H1 (cell line): ENCODE measurements at regions not wholly inside any gene's neighbourhood (a gene's known extent, or its start where the extent isn't known, plus 50 kb on each side); places are given as distances from the start of the nearest gene placed in this dataset.

Source experiments
- CTCF ChIA-PET: fragments of 300-600 bp; sonication (Branson Sonifier 250); formaldehyde crosslinking; loops from one replicate; lab custom pipeline; 2021; ENCODE audit not compliant: partially characterized antibody; lab: Charles Lee
- POLR2A ChIA-PET: fragments of 300-600 bp; sonication (Branson Sonifier 250); formaldehyde crosslinking; loops from one replicate; lab custom pipeline; 2021; ENCODE audit warnings: inconsistent platforms; ENCODE audit not compliant: partially characterized antibody; lab: Charles Lee
- DNase-seq, 2 experiments: peaks; one replicate each; pipeline versions ENCODE4 v3.0.0 to v3.0.0-alpha.2; 2010 to 2022; ENCODE audit warnings: low spot score in 2 of 2, low read depth in 1 of 2, mixed read lengths in 1 of 2
- FAIRE-seq: peaks from 2 replicates; lab custom pipeline; 2011; peaks lifted over from hg19 to GRCh38; lab: Jason Lieb, UNC
- H2AFZ ChIP-seq: 2 replicates; pipeline ENCODE4 v1.8.1; 2012; ENCODE audit warnings: low read length, inconsistent platforms
- H2AK5ac ChIP-seq: 2 replicates; pipeline ENCODE4 v1.6.1; 2013; ENCODE audit warnings: low read depth, low read length
- H2BK120ac ChIP-seq: replicated peaks from 2 replicates; pipeline ENCODE3; 2013; ENCODE audit warnings: low read depth, low read length, inconsistent platforms
- H2BK12ac ChIP-seq: 2 replicates; pipeline ENCODE4 v1.6.1; 2013; ENCODE audit warnings: low read depth, low read length
- H2BK15ac ChIP-seq: 2 replicates; pipeline ENCODE4 v1.6.1; 2013; ENCODE audit warnings: low read length
- H2BK20ac ChIP-seq: 2 replicates; pipeline ENCODE4 v1.6.1; 2013; ENCODE audit warnings: low read length
- H2BK5ac ChIP-seq: 2 replicates; pipeline ENCODE4 v1.6.1; 2013; ENCODE audit warnings: low read depth, low read length
- H3K14ac ChIP-seq: 2 replicates; pipeline ENCODE4 v1.6.1; 2013; ENCODE audit warnings: inconsistent platforms; ENCODE audit not compliant: insufficient read length
- H3K18ac ChIP-seq: 2 replicates; pipeline ENCODE4 v1.6.1; 2013; ENCODE audit warnings: low read length; ENCODE audit errors: extremely low read depth
- H3K23ac ChIP-seq: 2 replicates; pipeline ENCODE4 v1.6.1; 2013; ENCODE audit warnings: inconsistent platforms; ENCODE audit not compliant: insufficient read length
- H3K23me2 ChIP-seq: 2 replicates; pipeline ENCODE4 v1.6.1; 2013; ENCODE audit warnings: low read depth, low read length
- H3K27ac ChIP-seq: 2 replicates; pipeline ENCODE4 v1.6.1; 2011; ENCODE audit warnings: low read depth, low read length, inconsistent platforms
- H3K27me3 ChIP-seq, 4 experiments: replicated peaks in 1 of 4; 1 replicate in 1 of 4; 2 replicates in 3 of 4; pipeline versions ENCODE4 v1.6.1 to v1.8.1; 2011 to 2013; ENCODE audit warnings: low read length in 3 of 4, mild to moderate bottlenecking in 3 of 4, inconsistent platforms in 2 of 4, mixed read lengths in 2 of 4, moderate library complexity in 1 of 4; ENCODE audit not compliant: control insufficient read depth in 3 of 4, insufficient read depth in 3 of 4; ENCODE audit errors: extremely low read depth in 1 of 4
- H3K36me3 ChIP-seq, 4 experiments: 2 replicates each; pipeline versions ENCODE4 v1.6.1 to v1.8.1; 2011 to 2013; ENCODE audit warnings: mild to moderate bottlenecking in 4 of 4, low read length in 3 of 4, moderate library complexity in 2 of 4, control low read depth in 1 of 4, inconsistent platforms in 1 of 4; ENCODE audit not compliant: insufficient read depth in 4 of 4, control insufficient read depth in 2 of 4
- H3K4ac ChIP-seq: replicated peaks from 2 replicates; pipeline ENCODE3; 2013; ENCODE audit warnings: low read length, low read depth, mixed read lengths, inconsistent platforms; ENCODE audit not compliant: insufficient read length
- H3K4me1 ChIP-seq, 4 experiments: replicated peaks in 1 of 4; 1 replicate in 1 of 4; 2 replicates in 3 of 4; pipeline versions ENCODE4 v1.6.1 to v1.8.1; 2011 to 2013; ENCODE audit warnings: low read length in 3 of 4, inconsistent platforms in 2 of 4, mixed read lengths in 1 of 4; ENCODE audit not compliant: insufficient read depth in 4 of 4, control insufficient read depth in 3 of 4
- H3K4me2 ChIP-seq, 2 experiments: 2 replicates each; pipeline versions ENCODE4 v1.6.1 to v1.8.1; 2011 to 2013; ENCODE audit warnings: low read depth in 2 of 2, low read length in 2 of 2, control low read depth in 1 of 2, inconsistent platforms in 1 of 2, mild to moderate bottlenecking in 1 of 2; ENCODE audit not compliant: insufficient read depth in 1 of 2
- H3K4me3 ChIP-seq, 4 experiments: fragments of 200-600, 300-600 bp in 1 of 4; sonication (generic), shearing (Covaris generic), sonication (Bioruptor Twin) in 1 of 4; 2 replicates each; pipeline versions ENCODE4 v1.5.1 to v1.8.1; 2011 to 2016; ENCODE audit warnings: low read length in 4 of 4, low read depth in 3 of 4, control low read depth in 2 of 4, inconsistent platforms in 2 of 4, mild to moderate bottlenecking in 2 of 4, mixed read lengths in 1 of 4, moderate library complexity in 1 of 4; ENCODE audit not compliant: insufficient read depth in 2 of 4; ENCODE audit errors: extremely low read depth in 1 of 4
- H3K56ac ChIP-seq: replicated peaks from 2 replicates; pipeline ENCODE3; 2013; ENCODE audit warnings: low read depth, mild to moderate bottlenecking, mixed read lengths, low read length, inconsistent platforms; ENCODE audit not compliant: insufficient read length
- H3K79me1 ChIP-seq: 2 replicates; pipeline ENCODE4 v1.6.1; 2013; ENCODE audit warnings: low read depth, low read length, control low read depth
- H3K79me2 ChIP-seq, 2 experiments: 2 replicates each; pipeline versions ENCODE4 v1.6.1 to v1.8.1; 2012 to 2013; ENCODE audit warnings: low read length in 2 of 2, mild to moderate bottlenecking in 2 of 2, inconsistent platforms in 1 of 2; ENCODE audit not compliant: insufficient read depth in 2 of 2, control insufficient read depth in 1 of 2
- H3K9ac ChIP-seq, 4 experiments: replicated peaks in 1 of 4; 1 replicate in 1 of 4; 2 replicates in 3 of 4; pipeline versions ENCODE4 v1.6.1 to v1.8.1; 2011 to 2013; ENCODE audit warnings: low read depth in 3 of 4, low read length in 3 of 4, control low read depth in 2 of 4, mild to moderate bottlenecking in 2 of 4, moderate library complexity in 2 of 4, inconsistent platforms in 1 of 4; ENCODE audit errors: extremely low read depth in 1 of 4
- H3K9me3 ChIP-seq, 2 experiments: 2 replicates each; pipeline versions ENCODE4 v1.6.1 to v1.8.1; 2012 to 2013; ENCODE audit warnings: mild to moderate bottlenecking in 2 of 2, moderate library complexity in 2 of 2, control low read depth in 1 of 2, inconsistent platforms in 1 of 2, low read depth in 1 of 2, low read length in 1 of 2, mixed read lengths in 1 of 2; ENCODE audit not compliant: insufficient read depth in 2 of 2
- H4K20me1 ChIP-seq, 2 experiments: replicated peaks in 1 of 2; 2 replicates each; pipeline versions ENCODE3 to v1.8.1; 2011 to 2013; ENCODE audit warnings: inconsistent platforms in 2 of 2, low read length in 2 of 2, mild to moderate bottlenecking in 1 of 2; ENCODE audit not compliant: insufficient read depth in 2 of 2, control insufficient read depth in 1 of 2
- H4K5ac ChIP-seq: 2 replicates; pipeline ENCODE4 v1.6.1; 2013; ENCODE audit warnings: low read length, low read depth, mixed read lengths, inconsistent platforms; ENCODE audit not compliant: insufficient read length
- H4K8ac ChIP-seq: 2 replicates; pipeline ENCODE4 v1.8.0; 2013; ENCODE audit warnings: mild to moderate bottlenecking, moderate library complexity, low read length, inconsistent platforms; ENCODE audit not compliant: insufficient read depth; ENCODE audit errors: extremely low read depth
- H4K91ac ChIP-seq: replicated peaks from 2 replicates; pipeline ENCODE3; 2013; ENCODE audit warnings: low read length, mixed read lengths, inconsistent platforms; ENCODE audit not compliant: insufficient read length
- BCL11A ChIP-seq, 2 experiments: IDR thresholded peaks; one replicate each; pipeline ENCODE4 v1.6.1; 2011; ENCODE audit warnings: low read depth in 2 of 2, low read length in 2 of 2, mild to moderate bottlenecking in 2 of 2
- CEBPB ChIP-seq: IDR thresholded peaks from 2 replicates; pipeline ENCODE4 v1.6.1; 2012; ENCODE audit warnings: low read depth, low read length
- CREB1 ChIP-seq: IDR thresholded peaks from 2 replicates; pipeline ENCODE4 v1.6.1; 2012; ENCODE audit warnings: inconsistent platforms
- EP300 ChIP-seq, 2 experiments: IDR thresholded peaks; 1 replicate in 1 of 2; 2 replicates in 1 of 2; pipeline ENCODE4 v1.6.1; 2011 to 2012; ENCODE audit warnings: low read depth in 2 of 2, low read length in 2 of 2, mild to moderate bottlenecking in 2 of 2, borderline replicate concordance in 1 of 2, inconsistent platforms in 1 of 2, moderate library complexity in 1 of 2
- NANOG ChIP-seq: IDR thresholded peaks from 2 replicates; pipeline ENCODE4 v1.6.1; 2011; ENCODE audit warnings: low read length, low read depth, mild to moderate bottlenecking, inconsistent platforms; ENCODE audit not compliant: insufficient read depth, poor library complexity, severe bottlenecking
- POU5F1 ChIP-seq: IDR thresholded peaks from 2 replicates; pipeline ENCODE4 v1.6.1; 2011; ENCODE audit warnings: low read depth, mild to moderate bottlenecking, low read length, moderate library complexity
- YY1 ChIP-seq: IDR thresholded peaks from 2 replicates; pipeline ENCODE4 v1.6.1; 2011; ENCODE audit warnings: low read depth, mild to moderate bottlenecking, low read length
- WGBS, 2 experiments: shearing (Covaris generic) in 1 of 2; methylation state at CpG; one replicate each; pipeline versions ENCODE4 v1.1.6 to v1.1.7; 2013 to 2015; ENCODE audit warnings: low lambda C conversion rate in 2 of 2, mixed read lengths in 2 of 2, inconsistent platforms in 1 of 2, low coverage in 1 of 2, missing lambda C conversion rate in 1 of 2; ENCODE audit not compliant: insufficient replicate concordance in 2 of 2, insufficient coverage in 1 of 2, insufficient read length in 1 of 2; ENCODE audit errors: extremely low coverage in 1 of 2, missing lambda C conversion rate in 1 of 2; 5-methylcytosine and 5-hydroxymethylcytosine counted together

DNA sequence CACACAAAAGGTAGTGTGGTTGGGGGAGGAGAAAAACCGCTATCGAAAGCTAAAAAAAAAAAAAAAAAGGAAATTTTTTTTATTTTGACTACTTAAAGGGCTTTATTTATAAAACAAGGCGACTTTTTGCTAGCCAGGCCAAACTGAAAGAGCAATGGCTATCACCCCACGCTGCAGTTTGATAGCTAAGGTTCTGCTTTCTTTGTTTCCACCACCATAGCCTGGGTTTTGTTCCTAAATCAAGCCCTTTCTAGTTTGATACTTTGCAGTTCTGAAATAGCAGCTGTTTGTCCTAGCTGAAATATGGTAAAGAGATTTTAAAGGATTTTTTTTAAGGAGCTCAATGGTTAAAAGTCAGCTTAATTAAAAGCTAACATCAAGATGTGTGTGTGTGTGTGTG lies 67.4 kb upstream of the ABCA12 start:
- 80% methylated on average over 2 of the region's 4 CpGs; no CpG with 5 or more reads in 1 of the 2 experiments for WGBS, 2 experiments
- Histone ChIP-seq H3K9ac (no peak overlapping the region), H3K27me3 (no peaks in the 10 kb centered on the region), H3K9me3 (peaks cover 11 to 26% of the 10 kb centered on the region in 2 experiments), H4K20me1 (no peaks in the 10 kb centered on the region), H3K18ac (no peak overlapping the region), H3K36me3 (peaks cover 0 to 2% (median 0%) of the 10 kb centered on the region in 4 experiments; a peak in 1 of 8 replicates), H3K4me2 (no peak overlapping the region), H2AK5ac (no peak overlapping the region), H3K14ac (no peak overlapping the region), H3K23ac (no peak overlapping the region), H3K79me1 (no peaks in the 10 kb centered on the region), H3K27ac (no peak overlapping the region), H4K8ac (no peak overlapping the region), H3K4me3 (no peak overlapping the region), H2BK120ac (no peak overlapping the region), H2BK20ac (no peak overlapping the region), H3K4me1 (no peaks in the 10 kb centered on the region), H2BK15ac (no peak overlapping the region), H3K23me2 (no peaks in the 10 kb centered on the region), H2BK5ac (no peak overlapping the region), H3K56ac (no peak overlapping the region), H4K5ac (no peak overlapping the region), H3K4ac (no peak overlapping the region), H2AFZ (no peak overlapping the region), H4K91ac (no peak overlapping the region), H2BK12ac (no peak overlapping the region), H3K79me2 (no peaks in the 10 kb centered on the region)
- DNase-seq = no peak
- ChIA-PET POLR2A (no interaction called here), CTCF (no interaction called here)
- no peak for FAIRE-seq
- TF ChIP-seq CEBPB (no peak), YY1 (no peak), EP300 (IDR thresholded peaks at IDR 0.05; ENCODE audit: borderline replicate concordance in 1 of 2, low read depth in 2 of 2, low read length in 2 of 2) (no peak), CREB1 (no peak), POU5F1 (no peak), BCL11A (IDR thresholded peaks at IDR 0.05; ENCODE audit: low read depth in 2 of 2, low read length in 2 of 2) (no peak), NANOG (no peak)
